ENCODE measurements at regions not wholly inside any gene's neighbourhood (a gene's known extent, or its start where the extent isn't known, plus 50 kb on each side); places are given as distances from the start of the nearest gene placed in this dataset.

DNA sequence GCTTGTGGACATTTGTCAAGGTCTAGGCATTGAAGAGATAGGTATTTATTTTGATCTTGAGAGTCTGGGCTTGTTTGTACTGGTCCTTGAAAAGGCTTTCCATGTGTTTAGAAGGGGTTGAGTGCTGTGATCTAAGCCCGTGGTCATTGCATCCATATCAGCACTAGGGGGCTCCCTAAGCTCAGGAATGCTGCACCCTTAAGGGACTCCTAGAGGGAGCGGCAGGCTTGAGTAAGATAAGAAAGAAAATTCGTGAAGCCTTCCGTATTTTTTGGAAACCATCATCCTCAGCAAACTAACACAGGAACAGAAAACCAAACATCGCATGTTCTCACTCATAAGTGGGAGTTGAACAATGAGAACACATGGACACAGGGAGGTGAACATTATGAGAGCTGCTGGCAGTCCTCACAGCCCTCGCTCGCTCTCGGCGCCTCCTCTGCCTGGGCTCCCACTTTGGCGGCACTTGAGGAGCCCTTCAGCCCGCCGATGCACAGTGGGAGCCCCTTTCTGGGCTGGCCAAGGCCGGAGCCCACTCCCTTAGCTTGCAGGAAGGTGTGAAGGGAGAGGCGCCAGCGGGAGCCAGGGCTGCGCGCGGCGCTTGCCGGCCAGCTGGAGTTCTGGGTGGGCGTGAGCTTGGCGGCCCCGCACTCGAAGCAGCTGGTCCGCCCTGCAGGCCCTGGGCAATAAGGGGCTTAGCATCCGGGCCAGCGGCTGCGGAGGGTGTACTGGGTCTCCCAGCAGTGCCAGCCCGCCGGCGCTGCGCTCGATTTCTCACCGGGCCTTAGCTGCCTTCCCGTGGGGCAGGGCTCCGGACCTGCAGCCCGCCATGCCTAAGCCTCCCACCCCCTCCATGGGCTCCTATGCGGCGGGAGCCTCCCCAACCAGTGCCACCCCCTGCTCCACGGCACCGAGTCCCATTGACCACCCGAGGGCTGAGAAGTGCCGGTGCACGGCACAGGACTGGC is 201.2 kb upstream of the PCDH18 start:
- peak; percentile 9 to 32 for DNase-seq

DNA sequence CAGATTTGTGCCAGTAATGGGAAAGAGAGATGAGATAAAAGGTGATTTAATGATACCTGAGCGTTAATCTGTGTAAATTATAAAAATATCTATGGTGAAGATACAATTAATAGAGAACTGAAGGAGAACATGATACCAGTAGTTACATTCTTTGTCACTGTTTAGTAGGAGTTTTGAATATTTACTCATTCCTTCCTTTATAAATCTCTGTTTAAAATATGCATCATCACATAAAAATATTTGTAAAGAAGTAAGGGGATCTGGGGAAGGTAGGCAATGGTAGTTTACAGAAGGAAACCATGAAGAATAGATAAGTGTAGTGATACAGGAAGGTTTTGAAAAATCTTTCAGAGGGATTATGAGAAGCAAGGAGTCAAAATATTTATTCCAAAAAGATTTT is 190.6 kb upstream of the PCDH18 start:
- DNase-seq, result no peak

DNA sequence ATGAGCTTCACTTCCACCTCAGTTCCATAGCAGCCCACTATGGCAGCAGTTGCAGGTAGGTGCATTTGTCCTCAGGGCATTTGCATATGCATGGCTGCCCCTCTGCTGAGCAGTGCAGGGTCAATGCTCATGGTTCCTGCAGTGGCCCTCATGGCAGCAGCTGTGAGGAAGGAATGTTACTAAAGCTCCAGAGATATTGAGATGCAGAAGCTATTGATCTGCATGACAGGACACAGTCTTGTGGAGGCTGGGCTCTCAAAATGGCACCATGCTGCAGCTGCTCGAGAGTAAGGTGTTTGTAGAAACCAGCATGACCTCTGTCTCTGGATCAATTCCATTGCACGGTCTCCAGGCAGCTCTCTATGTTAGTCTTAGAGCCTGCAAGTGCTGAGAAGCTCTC is 179.2 kb upstream of the PCDH18 start:
- DNase-seq, result no peak

DNA sequence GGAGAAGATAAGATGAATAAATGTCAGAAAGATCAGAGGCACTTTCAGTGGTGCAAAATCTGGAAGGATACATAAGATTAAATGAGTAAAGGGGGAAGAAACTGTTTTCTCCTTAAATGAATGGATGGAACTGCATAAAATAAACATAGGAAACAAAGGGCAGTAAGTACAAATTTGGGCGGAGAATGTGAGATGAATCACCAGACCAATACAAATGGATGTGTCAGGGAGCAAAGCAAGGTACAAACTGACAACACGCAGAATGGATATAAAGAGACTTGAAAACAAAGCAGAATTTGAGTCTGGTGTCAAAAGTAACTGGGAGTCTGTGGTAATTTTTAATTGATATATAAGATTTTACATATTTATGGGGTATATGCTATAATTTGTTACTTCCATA is 175.3 kb upstream of the PCDH18 start:
- no peak for DNase-seq

DNA sequence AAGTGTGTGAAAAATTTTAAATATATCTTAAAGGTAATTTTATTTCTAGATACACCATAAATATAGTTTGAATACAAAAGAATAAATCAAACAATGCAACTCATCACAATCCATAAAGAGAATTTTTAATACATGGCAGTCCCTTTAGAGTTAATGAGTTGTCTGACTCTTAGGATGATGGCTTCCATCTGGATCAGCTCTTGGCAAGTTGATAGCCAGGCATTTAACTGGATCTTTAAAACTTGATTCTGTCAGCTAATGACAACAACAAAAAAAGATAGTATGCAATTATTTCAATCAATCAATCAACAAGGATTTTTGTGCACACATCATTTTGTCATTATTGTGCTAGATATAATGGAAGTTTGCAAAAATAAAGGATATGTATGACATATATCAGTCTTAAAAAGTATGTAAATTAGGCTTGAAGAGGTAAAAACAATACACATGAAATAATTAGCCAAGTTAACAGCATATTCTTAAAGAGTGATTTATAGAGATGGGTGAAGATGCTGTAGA is 174.9 kb upstream of the PCDH18 start:
- DNase-seq, result no peak

DNA sequence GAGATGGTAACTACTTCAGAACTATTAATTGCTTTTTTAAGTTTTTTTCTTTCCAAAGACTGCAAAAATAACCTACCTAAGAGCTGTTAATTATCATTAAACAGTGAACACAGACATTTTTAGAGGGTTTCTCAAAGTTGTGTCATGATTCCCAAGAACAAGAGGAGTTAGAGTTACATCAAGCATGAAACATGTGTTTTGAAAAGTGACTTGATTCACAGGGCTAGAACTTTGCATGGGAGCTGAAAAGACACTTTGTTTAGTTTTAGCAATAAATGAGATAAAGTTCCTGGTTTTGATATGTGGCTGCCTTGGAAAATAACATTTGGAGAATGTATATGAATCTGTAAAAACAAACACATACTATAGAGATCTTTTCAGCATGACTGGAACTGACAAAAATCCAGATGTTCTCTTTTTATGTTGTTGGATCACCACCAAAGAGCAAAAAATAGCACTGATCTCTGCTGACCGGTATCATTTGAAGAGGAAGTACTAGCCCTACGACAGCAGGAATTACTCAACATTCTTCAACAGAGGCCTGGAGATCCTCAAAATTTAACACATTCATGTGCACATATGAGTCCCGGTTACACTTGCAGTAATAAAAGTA is 173.0 kb upstream of the PCDH18 start:
- peak; percentile 68 to 75 for DNase-seq

DNA sequence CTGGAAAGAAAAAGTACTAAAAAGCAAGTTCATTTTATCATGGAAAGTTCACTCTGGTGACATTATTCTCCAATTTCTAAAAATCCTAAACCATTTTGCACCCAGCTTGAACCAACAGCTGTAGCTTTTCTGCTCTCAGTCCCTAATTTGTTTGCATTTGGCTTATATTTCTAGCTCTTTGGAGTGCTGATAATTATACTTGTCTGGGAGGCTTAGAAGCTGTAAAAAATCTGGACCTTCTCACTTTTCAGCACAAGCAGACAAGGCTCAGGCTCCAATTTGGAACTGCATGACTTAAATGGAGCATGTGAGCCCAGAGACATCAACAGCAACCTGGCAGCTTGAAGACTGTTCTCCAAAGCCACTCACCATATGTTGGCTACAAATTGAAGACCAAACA is 170.9 kb upstream of the PCDH18 start:
- no peak for DNase-seq

DNA sequence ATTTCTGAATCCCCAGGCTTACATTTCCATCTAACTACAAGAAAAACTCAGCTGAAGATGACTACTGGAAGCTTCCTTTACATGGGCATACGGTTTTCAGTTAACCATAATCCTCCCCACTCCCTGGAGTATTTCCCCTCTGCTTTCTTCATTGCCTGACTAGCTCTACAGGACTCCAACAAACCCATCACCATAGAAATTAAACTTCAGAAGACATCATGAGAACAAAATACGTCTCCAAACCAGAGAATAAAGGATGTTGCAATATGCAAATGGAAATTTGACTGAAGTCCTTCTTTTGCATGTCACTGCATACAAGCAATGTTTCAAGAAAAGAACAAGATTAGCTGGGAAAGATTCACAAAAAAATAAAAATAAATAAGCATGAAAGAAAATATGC is 170.2 kb upstream of the PCDH18 start:
- DNase-seq, result no peak

DNA sequence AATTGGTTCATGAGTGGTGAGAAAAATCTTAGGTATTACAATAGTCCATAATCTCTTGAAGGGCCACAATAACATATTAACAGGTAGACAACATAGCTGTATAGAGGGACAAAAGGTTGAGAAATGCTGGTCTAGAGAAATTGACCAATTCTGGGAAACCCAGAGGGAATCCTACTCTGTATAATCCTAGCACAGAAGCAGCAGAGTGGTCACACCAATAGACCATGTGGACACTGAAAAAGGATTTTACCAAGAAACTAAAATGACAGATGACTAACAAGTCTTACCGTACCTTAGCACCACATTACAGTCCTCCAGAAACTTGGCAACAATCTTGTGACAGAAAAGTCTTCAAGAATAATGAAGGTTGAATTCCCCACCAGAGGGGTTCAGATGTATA is 169.1 kb upstream of the PCDH18 start:
- DNase-seq, result no peak

DNA sequence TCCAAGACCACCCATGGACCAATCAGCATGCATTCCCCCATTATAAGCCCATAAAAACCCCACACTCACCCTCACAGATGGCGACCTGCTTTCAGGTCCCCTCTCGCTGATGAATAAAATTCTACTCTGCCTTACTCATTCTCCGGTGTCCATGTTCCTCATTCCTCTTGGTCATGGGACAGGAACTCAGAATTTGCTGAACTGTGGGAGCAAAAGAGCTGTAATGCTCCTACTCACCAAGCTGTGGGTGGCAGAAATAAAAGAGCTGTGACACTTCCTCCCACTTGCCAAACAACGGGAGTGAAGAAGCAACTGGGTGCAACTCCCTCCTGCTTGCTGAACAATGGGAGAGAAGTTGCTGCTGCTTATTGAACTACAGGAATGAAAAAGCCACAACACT is 168.5 kb upstream of the PCDH18 start:
- DNase-seq, result peak; percentile 75 to 77

DNA sequence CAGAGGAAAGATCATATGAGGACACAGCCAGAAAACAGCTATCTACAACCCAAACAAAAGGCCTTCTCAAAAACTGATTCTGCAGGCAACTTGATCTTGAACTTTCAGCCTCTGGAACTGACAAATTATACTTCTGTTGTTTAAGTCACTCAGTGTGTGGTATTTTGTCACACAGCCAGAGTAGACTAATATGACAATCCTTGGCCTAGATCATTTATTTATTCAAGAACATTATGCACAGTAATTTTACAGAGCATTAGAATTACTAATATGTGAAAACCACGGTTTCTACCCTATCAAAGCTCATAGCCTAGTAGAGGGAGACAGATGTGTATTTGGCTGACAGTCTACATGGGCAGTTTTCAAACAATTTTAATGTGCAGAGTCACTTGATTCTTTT is 167.8 kb upstream of the PCDH18 start:
- no peak for DNase-seq

DNA sequence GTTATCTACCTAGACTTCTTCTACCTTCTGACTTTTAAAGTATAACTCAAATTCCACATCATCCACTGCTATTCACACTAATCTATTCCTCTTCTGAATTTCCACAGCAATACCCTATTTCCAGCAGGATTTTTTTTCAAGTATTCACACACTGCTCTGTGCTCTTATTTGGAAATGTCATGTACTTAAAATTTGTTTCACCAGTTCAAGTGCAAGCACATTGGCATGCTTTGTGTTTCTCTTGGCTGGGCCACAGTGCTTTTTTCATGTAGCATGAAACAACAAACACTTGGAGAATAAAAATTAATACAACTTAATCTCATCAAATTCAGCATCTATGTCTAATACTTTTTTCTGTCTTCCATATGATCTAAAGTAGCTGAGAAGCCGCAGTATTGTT is 161.8 kb upstream of the PCDH18 start:
- DNase-seq, result no peak

DNA sequence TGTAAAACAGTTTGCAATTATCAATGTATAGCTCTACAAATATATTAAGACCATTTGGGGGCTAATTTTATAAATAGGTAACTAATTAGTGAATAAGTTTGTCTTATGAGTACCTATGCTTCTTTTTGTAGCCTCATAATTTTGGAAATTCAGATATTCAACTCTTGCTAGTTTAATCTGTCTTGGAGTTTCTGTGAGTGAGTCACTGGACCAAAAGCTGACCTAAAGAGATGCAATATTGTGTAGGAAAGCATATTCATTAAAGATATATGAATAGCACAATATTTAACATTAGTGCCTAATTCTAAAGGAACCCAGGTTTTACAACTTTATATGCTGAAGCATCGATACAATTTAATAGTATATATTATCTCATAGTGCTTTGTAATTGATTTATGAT is 161.3 kb upstream of the PCDH18 start:
- DNase-seq, result no peak

DNA sequence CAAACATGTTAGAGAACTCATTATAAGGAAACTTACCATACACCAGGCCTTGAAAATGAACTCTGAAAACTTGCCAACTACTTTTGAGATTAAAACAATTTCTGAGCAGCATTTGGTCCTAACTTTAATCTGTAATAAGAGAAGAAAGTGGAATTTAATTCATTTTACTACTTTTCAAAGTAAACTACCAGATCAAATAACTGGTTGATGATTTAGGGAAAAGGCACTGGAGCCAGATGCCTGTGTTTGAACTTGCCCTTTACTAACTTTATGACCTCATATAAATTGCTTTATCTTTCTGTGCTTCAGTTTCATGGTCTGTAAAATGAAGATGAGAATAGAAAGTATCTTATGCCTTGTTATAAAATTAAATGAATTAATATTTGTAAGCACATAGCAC is 159.9 kb upstream of the PCDH18 start:
- DNase-seq, result no peak

DNA sequence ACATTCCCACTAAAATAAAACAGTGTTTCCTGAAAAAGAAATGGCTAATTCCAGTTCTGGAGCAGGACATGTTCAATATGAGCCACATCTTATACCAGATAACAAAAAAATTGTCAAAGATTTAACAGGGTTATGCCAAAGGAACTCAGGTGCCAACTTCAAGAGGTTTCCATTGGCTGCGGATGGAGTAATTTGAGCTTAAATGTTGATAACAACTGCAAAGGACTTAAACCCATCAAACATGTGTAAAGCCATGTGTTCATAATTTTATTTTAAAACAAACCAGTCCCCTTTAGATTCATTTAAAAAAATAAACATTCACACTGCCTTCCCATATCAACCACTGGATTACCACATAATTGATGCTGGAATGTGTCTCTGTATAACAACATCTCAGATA is 156.4 kb upstream of the PCDH18 start:
- DNase-seq, result no peak

DNA sequence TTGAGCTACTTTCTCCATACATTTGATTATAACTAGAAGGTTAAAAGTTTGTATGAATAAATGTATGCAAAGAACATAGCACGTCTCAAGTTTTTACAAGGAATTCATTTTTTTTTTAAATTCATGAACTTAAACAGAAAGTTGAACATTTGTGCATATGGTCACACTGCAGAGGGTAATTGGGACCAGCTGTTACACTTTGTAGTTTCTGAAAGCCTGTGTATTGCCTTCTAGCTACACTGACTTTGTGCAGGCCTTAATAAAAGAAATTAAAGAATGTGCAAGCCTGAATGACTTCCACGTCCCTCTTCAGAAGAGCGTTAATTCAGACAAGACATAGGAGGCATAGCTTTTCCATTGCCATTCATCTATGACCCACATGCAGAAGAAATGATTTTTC is 153.1 kb upstream of the PCDH18 start:
- no peak for DNase-seq

DNA sequence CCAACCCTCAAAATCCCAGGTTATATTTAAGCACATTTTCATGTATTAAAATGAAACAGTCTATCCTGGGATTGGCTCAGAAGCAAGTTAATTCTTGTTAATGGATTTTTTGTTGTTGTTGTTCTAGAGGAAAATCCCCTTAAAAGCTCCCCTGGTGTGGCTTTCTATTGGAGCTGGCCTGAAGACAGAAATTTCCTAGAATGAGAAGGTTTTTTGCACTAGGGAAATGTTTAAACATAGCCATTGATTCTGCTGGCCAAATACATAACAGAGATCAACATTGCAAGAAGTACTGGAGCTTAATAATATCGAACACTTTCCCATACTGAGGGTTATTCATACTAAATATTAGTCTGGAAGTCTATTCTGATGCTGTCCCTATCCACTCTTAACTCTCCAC is 148.8 kb upstream of the PCDH18 start:
- no peak for DNase-seq

DNA sequence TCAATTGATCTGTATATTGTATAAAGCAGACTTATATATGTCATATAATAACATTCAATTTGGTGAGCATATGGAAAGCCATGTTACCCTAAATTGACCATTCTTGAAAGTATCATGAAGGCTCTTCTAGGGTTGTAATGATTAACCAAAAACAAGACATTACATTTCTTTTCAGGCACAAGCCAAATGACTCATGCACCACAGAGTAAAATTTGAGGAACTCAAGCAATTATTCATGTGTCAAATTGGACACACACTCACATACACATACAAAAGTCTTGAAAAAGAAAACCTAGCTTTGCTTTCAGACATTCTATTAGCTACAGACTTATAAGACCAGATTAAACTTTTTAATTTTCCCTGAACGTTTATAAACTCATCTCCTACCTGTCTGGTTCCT is 146.5 kb upstream of the PCDH18 start:
- DNase-seq, result peak in 1 of 2 donors; percentile 29

DNA sequence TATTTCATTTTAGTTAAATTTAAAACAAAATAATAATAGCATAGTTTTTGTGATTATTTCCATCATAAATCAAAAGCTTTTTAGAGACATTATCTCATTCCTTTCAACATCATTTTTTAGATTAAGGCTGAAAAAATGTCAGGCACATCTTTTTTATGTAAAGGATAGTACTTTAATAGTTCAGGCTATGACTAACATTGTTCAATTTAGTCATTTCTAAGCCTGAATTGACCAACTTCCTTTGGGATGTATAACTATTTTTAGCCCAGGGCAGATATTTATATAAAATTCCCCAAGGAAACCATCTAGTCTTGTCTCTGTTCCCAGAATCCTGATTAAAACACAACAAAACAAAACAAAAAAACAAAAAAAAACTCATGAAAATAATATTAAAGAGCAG is 145.6 kb upstream of the PCDH18 start:
- DNase-seq, result no peak

DNA sequence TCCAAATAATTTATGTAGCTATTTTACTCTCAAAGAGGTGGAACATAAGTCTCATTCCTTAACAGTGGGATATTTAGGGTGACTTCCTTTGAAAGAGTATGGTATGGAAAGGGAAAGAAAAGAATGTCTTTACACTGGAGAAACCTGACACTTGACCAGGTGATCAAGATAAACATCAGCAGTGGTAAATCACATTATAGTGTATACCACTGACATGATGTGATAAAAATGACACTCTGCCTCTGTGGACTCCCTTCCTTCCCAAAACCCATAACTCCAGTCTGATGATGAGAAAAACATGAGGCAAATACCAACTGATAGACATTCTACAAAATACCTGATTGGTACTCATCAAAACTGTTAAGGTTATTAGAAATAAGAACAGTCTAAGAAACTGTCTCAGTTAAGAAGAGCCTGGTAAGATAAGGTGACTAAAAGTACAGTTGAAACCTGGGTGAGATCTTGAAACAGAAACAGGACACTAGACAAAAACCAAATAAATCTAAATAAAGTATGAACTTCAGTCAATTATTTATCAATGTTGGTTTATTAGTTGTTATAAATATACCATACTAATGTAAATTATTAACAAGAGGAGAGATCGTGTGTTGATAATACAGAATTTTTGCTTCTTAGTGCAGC is 144.2 kb upstream of the PCDH18 start:
- no peak for DNase-seq

DNA sequence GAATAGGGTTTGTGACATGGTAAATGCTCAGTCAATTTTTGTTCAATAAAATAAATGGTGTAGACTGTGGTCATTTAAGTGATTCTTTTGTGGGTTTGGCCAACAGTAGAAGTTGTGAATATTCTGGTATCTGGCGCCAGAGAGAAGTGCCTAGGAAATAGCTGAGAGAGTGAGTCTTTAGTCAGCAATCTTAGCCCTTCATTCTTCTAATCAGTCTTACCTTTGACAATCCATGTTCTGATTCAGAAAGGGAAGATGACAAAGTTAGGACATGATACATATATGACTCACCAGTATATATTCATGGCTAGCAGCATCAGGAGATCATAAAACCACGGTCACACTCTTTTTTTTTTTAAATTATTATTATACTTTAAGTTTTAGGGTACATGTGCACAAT is 141.8 kb upstream of the PCDH18 start:
- DNase-seq, result no peak

DNA sequence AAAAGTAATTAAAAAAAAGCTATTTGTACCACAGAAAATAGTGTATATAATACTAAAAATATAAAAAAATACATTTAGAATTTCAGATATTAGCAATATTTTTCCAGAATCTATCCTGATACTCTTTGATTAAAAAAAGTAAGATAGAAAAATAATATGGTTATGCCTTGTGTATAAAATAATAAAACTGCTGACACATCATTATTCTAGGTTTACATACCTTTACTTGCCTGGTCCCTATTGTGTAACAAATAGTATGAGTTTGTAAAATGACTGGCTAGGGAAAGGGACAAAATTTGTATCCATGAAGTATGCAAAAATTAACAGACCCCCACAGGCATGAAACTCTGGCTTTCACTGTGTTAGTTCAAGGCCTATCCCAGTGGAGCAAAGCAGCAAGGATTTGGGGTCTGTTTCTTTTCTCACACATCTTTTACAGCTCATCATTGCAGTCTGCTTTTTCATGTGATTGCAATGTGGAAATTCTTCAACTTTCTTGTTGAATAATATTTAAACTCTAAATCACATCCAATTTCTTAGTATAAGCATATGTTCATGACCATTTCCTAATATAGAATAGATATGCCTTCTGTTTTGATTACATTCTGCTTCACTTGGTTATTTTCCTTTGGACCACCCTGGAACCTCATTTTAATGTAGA is 136.7 kb upstream of the PCDH18 start:
- DNase-seq, result no peak

DNA sequence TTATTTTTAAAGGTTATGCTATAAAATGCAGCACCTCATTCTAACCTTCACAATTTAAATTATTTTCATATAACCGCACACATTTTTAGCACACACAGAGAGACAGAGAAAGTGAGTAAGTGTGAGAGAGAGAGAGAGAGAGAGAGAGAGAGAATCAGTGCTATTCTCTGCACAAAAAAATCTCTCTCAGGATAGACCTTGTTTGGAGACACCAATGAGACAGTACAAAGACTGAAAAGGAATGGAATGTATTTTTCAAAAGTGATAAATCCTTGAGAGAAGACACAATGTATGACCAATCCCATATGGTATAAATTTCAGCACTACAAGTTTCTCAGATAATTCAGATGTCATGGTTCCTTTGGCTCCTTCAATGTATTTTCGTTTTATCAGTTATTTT is 132.1 kb upstream of the PCDH18 start:
- no peak for DNase-seq
